ENCODE measurements at regions not wholly inside any gene's neighbourhood (a gene's known extent, or its start where the extent isn't known, plus 50 kb on each side); places are given as distances from the start of the nearest gene placed in this dataset.
"Not testable (repeated sequence)": the region's sequence is repeated elsewhere in the genome, so short reads cannot be mapped to it uniquely, and the experiment has no call there.

- not testable (repeated sequence) for DNase-seq
These were observed 65.0 kb upstream of the ARRDC3 start for GRCh38 chr5:91448079-91448478.

GRCh38 chr5:91446880-91447279 lies 63.8 kb upstream of the ARRDC3 start:
- DNase-seq: not testable (repeated sequence)

GRCh38 chr5:91443761-91444467 lies 60.8 kb upstream of the ARRDC3 start:
- DNase-seq: no peak

GRCh38 chr5:91443023-91443422 lies 59.9 kb upstream of the ARRDC3 start:
- no peak for DNase-seq

GRCh38 chr5:91441082-91441481 lies 58.0 kb upstream of the ARRDC3 start:
- DNase-seq: no peak

- no peak for DNase-seq
These were observed 55.8 kb upstream of the ARRDC3 start for GRCh38 chr5:91438871-91439270.

GRCh38 chr5:91436241-91436640 lies 53.1 kb upstream of the ARRDC3 start:
- DNase-seq: no peak

- no peak for DNase-seq
These were observed 51.2 kb upstream of the ARRDC3 start for GRCh38 chr5:91434348-91434747.

- DNase-seq: no peak
These were observed 50.7 kb upstream of the ARRDC3 start for GRCh38 chr5:91433861-91434260.

Measured in central memory CD4-positive, alpha-beta T cell (primary cell).